CD14-positive monocyte (primary cell): ENCODE measurements at regions not wholly inside any gene's neighbourhood (a gene's known extent, or its start where the extent isn't known, plus 50 kb on each side); places are given as distances from the start of the nearest gene placed in this dataset.
A peak's percentile ranks its signal among the peaks of the same experiment; 100 is the strongest.

Experiments used
- DNase-seq, 3 donors: peaks; one replicate each; pipeline ENCODE4 v3.0.0-alpha.2; 2011 to 2022
- H2AFZ ChIP-seq: 2 replicates; pipeline ENCODE4 v1.6.0; 2012; ENCODE audit warnings: mild to moderate bottlenecking, low read depth, low read length, inconsistent platforms; ENCODE audit not compliant: insufficient read depth, poor library complexity, severe bottlenecking
- H3K27ac ChIP-seq, 2 donors: 1 replicate in 1 of 2; 2 replicates in 1 of 2; pipeline ENCODE4 v1.5.1; 2012 to 2013; ENCODE audit warnings: low read length in 2 of 2, control low read depth in 1 of 2, inconsistent platforms in 1 of 2, low read depth in 1 of 2, mild to moderate bottlenecking in 1 of 2
- H3K27me3 ChIP-seq, 2 donors: one replicate each; pipeline versions ENCODE4 v1.6.0 to v1.6.1; 2011 to 2013; ENCODE audit warnings: low read length in 2 of 2; ENCODE audit not compliant: control insufficient read depth in 2 of 2, insufficient read depth in 2 of 2
- H3K36me3 ChIP-seq, 2 donors: replicated peaks in 1 of 2; 1 replicate in 1 of 2; 2 replicates in 1 of 2; pipeline versions ENCODE4 v1.5.1 to v1.6.1; 2012 to 2013; ENCODE audit warnings: low read length in 2 of 2, control low read depth in 1 of 2, inconsistent platforms in 1 of 2, mild to moderate bottlenecking in 1 of 2; ENCODE audit not compliant: insufficient read depth in 2 of 2, control insufficient read depth in 1 of 2
- H3K4me1 ChIP-seq, 2 donors: 1 replicate in 1 of 2; 2 replicates in 1 of 2; pipeline versions ENCODE4 v1.5.1 to v1.6.1; 2012 to 2013; ENCODE audit warnings: low read length in 2 of 2, control low read depth in 1 of 2, inconsistent platforms in 1 of 2, mild to moderate bottlenecking in 1 of 2, moderate library complexity in 1 of 2; ENCODE audit not compliant: insufficient read depth in 2 of 2, control insufficient read depth in 1 of 2
- H3K4me2 ChIP-seq: replicated peaks from 2 replicates; pipeline ENCODE3; 2012; ENCODE audit warnings: low read length, moderate library complexity, mild to moderate bottlenecking; ENCODE audit not compliant: poor library complexity, severe bottlenecking; ENCODE audit errors: extremely low read depth
- H3K4me3 ChIP-seq, 3 experiments: fragments of 200-600 bp in 1 of 3; sonication (generic) in 1 of 3; replicated peaks in 1 of 3; 1 replicate in 2 of 3; 2 replicates in 1 of 3; pipeline ENCODE4 v1.5.1; 2011 to 2013; ENCODE audit warnings: low read length in 3 of 3, mild to moderate bottlenecking in 3 of 3, control low read depth in 2 of 3, low read depth in 2 of 3, inconsistent platforms in 1 of 3, moderate library complexity in 1 of 3
- H3K79me2 ChIP-seq: 2 replicates; pipeline ENCODE4 v1.6.0; 2012; ENCODE audit warnings: mild to moderate bottlenecking, control low read depth, inconsistent platforms, low read length, moderate library complexity; ENCODE audit not compliant: insufficient read depth
- H3K9ac ChIP-seq: 2 replicates; pipeline ENCODE4 v1.6.0; 2017; ENCODE audit warnings: low read length, mild to moderate bottlenecking; ENCODE audit not compliant: insufficient read depth, poor library complexity, severe bottlenecking
- H3K9me3 ChIP-seq, 2 donors: replicated peaks in 1 of 2; 1 replicate in 1 of 2; 2 replicates in 1 of 2; pipeline versions ENCODE4 v1.5.1 to v1.6.1; 2012 to 2013; ENCODE audit warnings: low read length in 2 of 2, control low read depth in 1 of 2; ENCODE audit not compliant: control insufficient read depth in 1 of 2, insufficient read depth in 1 of 2
- H4K20me1 ChIP-seq: 2 replicates; pipeline ENCODE4 v1.6.0; 2012; ENCODE audit warnings: mild to moderate bottlenecking, low read length, control low read depth, moderate library complexity; ENCODE audit not compliant: insufficient read depth
- H3K27ac Mint-ChIP-seq, 7 donors: one replicate each; pipeline ENCODE4 v1.8.0; 2020; ENCODE audit warnings: mild to moderate bottlenecking in 7 of 7, mixed read lengths in 7 of 7, moderate library complexity in 6 of 7, inconsistent platforms in 2 of 7
- H3K27me3 Mint-ChIP-seq, 3 donors: one replicate each; pipeline ENCODE4 v1.8.0; 2021 to 2022; ENCODE audit warnings: low read depth in 3 of 3, mild to moderate bottlenecking in 3 of 3, mixed read lengths in 3 of 3, moderate library complexity in 3 of 3, inconsistent platforms in 1 of 3
- H3K36me3 Mint-ChIP-seq, 2 donors: one replicate each; pipeline ENCODE4 v1.8.0; 2020; ENCODE audit warnings: mixed read lengths in 2 of 2, inconsistent platforms in 1 of 2, mild to moderate bottlenecking in 1 of 2
- H3K4me1 Mint-ChIP-seq: one replicate; pipeline ENCODE4 v1.8.0; 2020; ENCODE audit warnings: mild to moderate bottlenecking, mixed read lengths
- H3K4me3 Mint-ChIP-seq, 2 donors: one replicate each; pipeline ENCODE4 v1.8.0; 2020; ENCODE audit warnings: mild to moderate bottlenecking in 2 of 2, mixed read lengths in 2 of 2, moderate library complexity in 1 of 2
- H3K9me3 Mint-ChIP-seq, 7 donors: one replicate each; pipeline ENCODE4 v1.8.0; 2020 to 2022; ENCODE audit warnings: mixed read lengths in 7 of 7, mild to moderate bottlenecking in 6 of 7, moderate library complexity in 6 of 7, inconsistent platforms in 2 of 7
- WGBS: methylation state at CpG from one replicate; pipeline ENCODE4 v1.1.5; 2013; ENCODE audit warnings: missing lambda C conversion rate; ENCODE audit not compliant: insufficient coverage; 5-methylcytosine and 5-hydroxymethylcytosine counted together
- intact Hi-C, 2 donors: fragments of 100-400 bp; cut with micrococcal nuclease; formaldehyde crosslinking; loops; one replicate each; pipeline versions ENCODE4 v1.15.0 to v1.15.1; 2023
- TF ChIP-seq, protein P1 (sequence below): fragments of 200-600 bp; IDR thresholded peaks from one replicate; pipeline ENCODE4 v1.8.0; 2022; ENCODE audit warnings: antibody characterized with exemption, mild to moderate bottlenecking

GRCh38 chr5:172567294-172567693 is 73.8 kb upstream of the NEURL1B start:
- H3K27ac Mint-ChIP-seq: no peak overlapping the region

GRCh38 chr5:172565931-172566665 is 75.0 kb upstream of the NEURL1B start:
- WGBS: no CpG with 5 or more reads among the region's 8 CpGs

More at GRCh38 chr5:172567294-172567693, 73.8 kb upstream of the NEURL1B start:
- 77% methylated on average over 7 of the region's 7 CpGs for WGBS
- Histone ChIP-seq H3K79me2 (no peaks in the 10 kb centered on the region), H3K9me3 (no peaks in the 10 kb centered on the region), H3K9ac (no peak overlapping the region), H3K4me3 (no peak overlapping the region), H2AFZ (no peak overlapping the region), H3K4me1 (no peaks in the 10 kb centered on the region), H3K27me3 (no peaks in the 10 kb centered on the region), H3K4me2 (no peak overlapping the region), H3K36me3 (no peaks in the 10 kb centered on the region), H3K27ac (no peak overlapping the region), H4K20me1 (no peaks in the 10 kb centered on the region)
- no peak overlapping the region for H3K4me3 Mint-ChIP-seq
- no peaks in the 10 kb centered on the region for H3K4me1 Mint-ChIP-seq
- H3K9me3 Mint-ChIP-seq: no peaks in the 10 kb centered on the region
- intact Hi-C loops: no loop called here
- TF ChIP-seq, protein P1, sequence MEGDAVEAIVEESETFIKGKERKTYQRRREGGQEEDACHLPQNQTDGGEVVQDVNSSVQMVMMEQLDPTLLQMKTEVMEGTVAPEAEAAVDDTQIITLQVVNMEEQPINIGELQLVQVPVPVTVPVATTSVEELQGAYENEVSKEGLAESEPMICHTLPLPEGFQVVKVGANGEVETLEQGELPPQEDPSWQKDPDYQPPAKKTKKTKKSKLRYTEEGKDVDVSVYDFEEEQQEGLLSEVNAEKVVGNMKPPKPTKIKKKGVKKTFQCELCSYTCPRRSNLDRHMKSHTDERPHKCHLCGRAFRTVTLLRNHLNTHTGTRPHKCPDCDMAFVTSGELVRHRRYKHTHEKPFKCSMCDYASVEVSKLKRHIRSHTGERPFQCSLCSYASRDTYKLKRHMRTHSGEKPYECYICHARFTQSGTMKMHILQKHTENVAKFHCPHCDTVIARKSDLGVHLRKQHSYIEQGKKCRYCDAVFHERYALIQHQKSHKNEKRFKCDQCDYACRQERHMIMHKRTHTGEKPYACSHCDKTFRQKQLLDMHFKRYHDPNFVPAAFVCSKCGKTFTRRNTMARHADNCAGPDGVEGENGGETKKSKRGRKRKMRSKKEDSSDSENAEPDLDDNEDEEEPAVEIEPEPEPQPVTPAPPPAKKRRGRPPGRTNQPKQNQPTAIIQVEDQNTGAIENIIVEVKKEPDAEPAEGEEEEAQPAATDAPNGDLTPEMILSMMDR: no peak
- no peak for DNase-seq
- H3K36me3 Mint-ChIP-seq: no peaks in the 10 kb centered on the region
- peaks cover 0 to 4% (median 3%) of the 10 kb centered on the region in 3 donors for H3K27me3 Mint-ChIP-seq

More at GRCh38 chr5:172565931-172566665, 75.0 kb upstream of the NEURL1B start:
- H3K4me1 Mint-ChIP-seq: no peaks in the 10 kb centered on the region
- no peaks in the 10 kb centered on the region for H3K9me3 ChIP-seq
- no peak overlapping the region for H3K9ac ChIP-seq
- no peak for DNase-seq
- peaks cover 3 to 5% (median 3%) of the 10 kb centered on the region in 3 donors for H3K27me3 Mint-ChIP-seq
- no peaks in the 10 kb centered on the region for H3K36me3 ChIP-seq
- no peak overlapping the region for H3K4me2 ChIP-seq
- H3K4me3 ChIP-seq: no peak overlapping the region
- H3K4me1 ChIP-seq: no peaks in the 10 kb centered on the region
- H2AFZ ChIP-seq: no peak overlapping the region
- intact Hi-C loops: no loop called here
- peak overlapping the region in 1 of 7 donors; percentile 52 for H3K27ac Mint-ChIP-seq
- H3K27me3 ChIP-seq: no peaks in the 10 kb centered on the region
- H4K20me1 ChIP-seq: no peaks in the 10 kb centered on the region
- H3K27ac ChIP-seq: no peak overlapping the region
- H3K4me3 Mint-ChIP-seq: no peak overlapping the region
- H3K9me3 Mint-ChIP-seq: no peaks in the 10 kb centered on the region
- H3K79me2 ChIP-seq: no peaks in the 10 kb centered on the region
- TF ChIP-seq, protein P1: no peak
- H3K36me3 Mint-ChIP-seq: no peaks in the 10 kb centered on the region
